Kidney epithelial cell (primary cell): ENCODE measurements at regions not wholly inside any gene's neighbourhood (a gene's known extent, or its start where the extent isn't known, plus 50 kb on each side); places are given as distances from the start of the nearest gene placed in this dataset.

ENCODE experiments used
- DNase-seq: peaks from one replicate; pipeline ENCODE4 v3.0.0-alpha.2; 2010; ENCODE audit warnings: low read depth
- H3K27me3 ChIP-seq: 2 replicates; pipeline ENCODE4 v1.6.0; 2011; ENCODE audit warnings: low read length; ENCODE audit not compliant: control insufficient read depth, insufficient read depth
- H3K36me3 ChIP-seq: 2 replicates; pipeline ENCODE4 v1.5.1; 2011; ENCODE audit warnings: low read length; ENCODE audit not compliant: control insufficient read depth, insufficient read depth
- H3K4me3 ChIP-seq: 2 replicates; pipeline ENCODE4 v1.5.1; 2011; ENCODE audit warnings: low read depth, mild to moderate bottlenecking, control low read depth, low read length
- CTCF ChIP-seq: IDR thresholded peaks from 2 replicates; pipeline ENCODE4 v1.5.1; 2011; ENCODE audit warnings: mild to moderate bottlenecking, moderate library complexity, low read length, control low read depth, inconsistent platforms; ENCODE audit not compliant: insufficient read depth, poor library complexity, severe bottlenecking

GRCh38 chr2:238584617-238585016 is 157.9 kb downstream of the ASB1 start:
- DNase-seq: no peak
- H3K4me3 ChIP-seq: no peak overlapping the region
- no peaks in the 10 kb centered on the region for H3K27me3 ChIP-seq
- TF ChIP-seq CTCF: no peak
- H3K36me3 ChIP-seq: no peaks in the 10 kb centered on the region

GRCh38 chr2:238585836-238586821 is 159.4 kb downstream of the ASB1 start:
- no peak for DNase-seq
- Histone ChIP-seq H3K36me3 (no peaks in the 10 kb centered on the region), H3K27me3 (no peaks in the 10 kb centered on the region), H3K4me3 (no peak overlapping the region)
- no peak for TF ChIP-seq CTCF

- Histone ChIP-seq H3K4me3 (no peak overlapping the region), H3K27me3 (no peaks in the 10 kb centered on the region), H3K36me3 (no peaks in the 10 kb centered on the region)
- no peak for TF ChIP-seq CTCF
- DNase-seq: no peak
These were observed 160.4 kb downstream of the ASB1 start for GRCh38 chr2:238586931-238587775.

GRCh38 chr2:238587776-238588660 is 161.3 kb downstream of the ASB1 start:
- Histone ChIP-seq H3K4me3 (no peak overlapping the region), H3K36me3 (no peaks in the 10 kb centered on the region), H3K27me3 (no peaks in the 10 kb centered on the region)
- TF ChIP-seq CTCF: no peak
- no peak for DNase-seq

GRCh38 chr2:238589591-238590460 is 163.1 kb downstream of the ASB1 start:
- no peak for DNase-seq
- TF ChIP-seq CTCF: no peak
- no peaks in the 10 kb centered on the region for H3K27me3 ChIP-seq
- no peak overlapping the region for H3K4me3 ChIP-seq
- H3K36me3 ChIP-seq: no peaks in the 10 kb centered on the region
